DND-41 (cell line): ENCODE measurements at regions not wholly inside any gene's neighbourhood (a gene's known extent, or its start where the extent isn't known, plus 50 kb on each side); places are given as distances from the start of the nearest gene placed in this dataset.

Source experiments
- ATAC-seq: fragments of 200-7000 bp; cut with Tn5 transposase; 3 replicates; pipeline ENCODE4 v1.9.1; 2021; ENCODE audit warnings: low read depth; ENCODE audit not compliant: insufficient read depth
- DNase-seq: peaks from one replicate; pipeline ENCODE4 v3.0.0-alpha.2; 2020
- H2AFZ ChIP-seq: 2 replicates; pipeline ENCODE4 v1.6.0; 2012; ENCODE audit warnings: low read depth, low read length
- H3K27ac ChIP-seq: 2 replicates; pipeline ENCODE4 v1.5.1; 2012; ENCODE audit warnings: low read length, inconsistent platforms
- H3K27me3 ChIP-seq: fragments of 200-600 bp; sonication (generic); 2 replicates; pipeline ENCODE4 v1.6.0; 2012; ENCODE audit warnings: low read length, mild to moderate bottlenecking, inconsistent platforms; ENCODE audit not compliant: insufficient read depth, poor library complexity
- H3K36me3 ChIP-seq: 2 replicates; pipeline ENCODE4 v1.5.1; 2012; ENCODE audit warnings: low read length, inconsistent platforms; ENCODE audit not compliant: insufficient read depth
- H3K4me1 ChIP-seq: 2 replicates; pipeline ENCODE4 v1.5.1; 2012; ENCODE audit warnings: mild to moderate bottlenecking, low read length; ENCODE audit not compliant: insufficient read depth
- H3K4me2 ChIP-seq: 2 replicates; pipeline ENCODE4 v1.6.0; 2012; ENCODE audit warnings: mild to moderate bottlenecking, moderate library complexity, low read length, inconsistent platforms; ENCODE audit not compliant: insufficient read depth
- H3K4me3 ChIP-seq, 2 experiments: fragments of 200-600 bp in 1 of 2; shearing (Covaris generic) in 1 of 2; 2 replicates each; pipeline ENCODE4 v1.5.1; 2012 to 2016; ENCODE audit warnings: inconsistent platforms in 2 of 2, low read length in 2 of 2, mild to moderate bottlenecking in 2 of 2, low read depth in 1 of 2, moderate library complexity in 1 of 2
- H3K79me2 ChIP-seq: 2 replicates; pipeline ENCODE4 v1.6.0; 2012; ENCODE audit warnings: low read length, inconsistent platforms; ENCODE audit not compliant: insufficient read depth
- H3K9ac ChIP-seq: 2 replicates; pipeline ENCODE4 v1.6.0; 2012; ENCODE audit warnings: low read depth, mild to moderate bottlenecking, inconsistent platforms, low read length, moderate library complexity
- H3K9me3 ChIP-seq: 2 replicates; pipeline ENCODE4 v1.5.1; 2012; ENCODE audit warnings: low read length, moderate library complexity, mild to moderate bottlenecking, inconsistent platforms; ENCODE audit not compliant: insufficient read depth, severe bottlenecking
- H4K20me1 ChIP-seq: 2 replicates; pipeline ENCODE4 v1.6.0; 2012; ENCODE audit warnings: low read length; ENCODE audit not compliant: insufficient read depth
- CTCF ChIP-seq: IDR thresholded peaks from 2 replicates; pipeline ENCODE4 v1.5.1; 2012; ENCODE audit warnings: borderline replicate concordance, low read length, moderate library complexity, mild to moderate bottlenecking; ENCODE audit not compliant: poor library complexity, severe bottlenecking; ENCODE audit errors: extremely low read depth
- EZH2 ChIP-seq: IDR thresholded peaks from 3 replicates; pipeline ENCODE4 v1.6.1; 2012; ENCODE audit warnings: borderline replicate concordance, low read depth, mild to moderate bottlenecking, moderate library complexity, low read length, inconsistent platforms; ENCODE audit not compliant: severe bottlenecking

GRCh38 chr3:147582642-147583041 lies 173.5 kb downstream of the ZIC1 start:
- Histone ChIP-seq H3K9ac (no peak overlapping the region), H3K36me3 (no peaks in the 10 kb centered on the region), H4K20me1 (no peaks in the 10 kb centered on the region), H3K4me1 (no peaks in the 10 kb centered on the region), H2AFZ (no peak overlapping the region), H3K79me2 (no peaks in the 10 kb centered on the region), H3K4me3 (no peak overlapping the region), H3K4me2 (no peak overlapping the region), H3K27me3 (no peaks in the 10 kb centered on the region), H3K27ac (no peak overlapping the region), H3K9me3 (no peaks in the 10 kb centered on the region)
- ATAC-seq (no peak), DNase-seq (no peak)
- TF ChIP-seq CTCF (no peak), EZH2 (no peak)

- no peaks in the 10 kb centered on the region for H3K4me1 ChIP-seq
- peaks cover under 1% of the 10 kb centered on the region for H3K9me3 ChIP-seq
- H3K27me3 ChIP-seq = no peaks in the 10 kb centered on the region
- H3K4me3 ChIP-seq = no peak overlapping the region
- no peak overlapping the region for H3K4me2 ChIP-seq
- DNase-seq (no peak), ATAC-seq (no peak)
- no peaks in the 10 kb centered on the region for H3K79me2 ChIP-seq
- H3K9ac ChIP-seq = no peak overlapping the region
- no peak overlapping the region for H3K27ac ChIP-seq
- no peak for TF ChIP-seq CTCF
- no peak for TF ChIP-seq EZH2
- H3K36me3 ChIP-seq = no peaks in the 10 kb centered on the region
- no peaks in the 10 kb centered on the region for H4K20me1 ChIP-seq
- H2AFZ ChIP-seq = no peak overlapping the region
Measured at GRCh38 chr3:147589016-147589415, 179.9 kb downstream of the ZIC1 start.

- H2AFZ ChIP-seq = no peak overlapping the region
- DNase-seq (no peak), ATAC-seq (no peak)
- H3K79me2 ChIP-seq = no peaks in the 10 kb centered on the region
- no peaks in the 10 kb centered on the region for H4K20me1 ChIP-seq
- no peaks in the 10 kb centered on the region for H3K27me3 ChIP-seq
- H3K4me1 ChIP-seq = no peaks in the 10 kb centered on the region
- no peaks in the 10 kb centered on the region for H3K9me3 ChIP-seq
- no peak overlapping the region for H3K9ac ChIP-seq
- H3K36me3 ChIP-seq = no peaks in the 10 kb centered on the region
- H3K27ac ChIP-seq = no peak overlapping the region
- TF ChIP-seq CTCF (no peak), EZH2 (no peak)
- H3K4me3 ChIP-seq = no peak overlapping the region
- H3K4me2 ChIP-seq = no peak overlapping the region
Measured at GRCh38 chr3:147604136-147604535, 195.0 kb downstream of the ZIC1 start.

DNA sequence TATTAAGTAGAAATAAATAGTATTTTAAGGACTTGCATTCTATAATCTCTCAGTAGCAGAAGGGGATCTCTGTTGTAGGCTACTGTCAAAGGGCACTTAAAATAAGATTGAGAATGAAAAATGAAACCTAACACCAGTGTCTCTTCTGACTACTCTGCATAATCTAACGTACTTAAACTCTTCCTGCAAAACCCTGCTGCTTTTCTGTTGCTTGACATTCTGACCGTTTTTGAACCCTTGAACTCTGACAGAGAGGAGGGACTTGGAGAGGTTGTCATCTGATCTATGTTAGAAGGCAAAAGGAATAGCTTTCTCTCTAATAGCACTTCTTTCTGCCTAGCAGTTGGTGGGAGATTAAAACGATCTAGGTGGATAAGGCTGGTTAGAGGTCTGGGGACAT lies 204.6 kb downstream of the ZIC1 start:
- no peaks in the 10 kb centered on the region for H3K27me3 ChIP-seq
- DNase-seq (no peak), ATAC-seq (no peak)
- no peak overlapping the region for H3K9ac ChIP-seq
- TF ChIP-seq EZH2 (no peak), CTCF (no peak)
- no peaks in the 10 kb centered on the region for H3K36me3 ChIP-seq
- no peaks in the 10 kb centered on the region for H3K79me2 ChIP-seq
- no peak overlapping the region for H3K4me2 ChIP-seq
- H3K4me1 ChIP-seq = no peaks in the 10 kb centered on the region
- H3K4me3 ChIP-seq = no peak overlapping the region
- no peaks in the 10 kb centered on the region for H3K9me3 ChIP-seq
- H2AFZ ChIP-seq = no peak overlapping the region
- H4K20me1 ChIP-seq = no peaks in the 10 kb centered on the region
- no peak overlapping the region for H3K27ac ChIP-seq
